KMS-11 (cell line): ENCODE measurements at regions not wholly inside any gene's neighbourhood (a gene's known extent, or its start where the extent isn't known, plus 50 kb on each side); places are given as distances from the start of the nearest gene placed in this dataset.
A peak's percentile ranks its signal among the peaks of the same experiment; 100 is the strongest.
"Not testable (repeated sequence)": the region's sequence is repeated elsewhere in the genome, so short reads cannot be mapped to it uniquely, and the experiment has no call there.

ENCODE experiments used
- H2AFZ ChIP-seq: fragments of 200-600 bp; sonication (generic); 2 replicates; pipeline ENCODE4 v1.6.1; 2016; ENCODE audit warnings: antibody characterized with exemption, mixed run types, low read depth
- H3K27ac ChIP-seq: fragments of 200-600 bp; sonication (generic); 2 replicates; pipeline ENCODE4 v1.6.1; 2016; ENCODE audit warnings: mild to moderate bottlenecking, mixed run types
- H3K27me3 ChIP-seq: fragments of 200-600 bp; sonication (generic); 2 replicates; pipeline ENCODE4 v1.6.1; 2017; ENCODE audit warnings: mild to moderate bottlenecking, low read depth, mixed run types, moderate library complexity; ENCODE audit not compliant: insufficient read depth
- H3K36me3 ChIP-seq: fragments of 200-600 bp; sonication (generic); 2 replicates; pipeline ENCODE4 v1.6.1; 2017; ENCODE audit warnings: mild to moderate bottlenecking, mixed run types; ENCODE audit not compliant: insufficient read depth
- H3K4me1 ChIP-seq: fragments of 200-600 bp; sonication (generic); 2 replicates; pipeline ENCODE4 v1.6.1; 2016; ENCODE audit warnings: mild to moderate bottlenecking, low read depth, mixed run types; ENCODE audit not compliant: poor library complexity, severe bottlenecking
- H3K4me2 ChIP-seq: fragments of 200-600 bp; sonication (generic); 2 replicates; pipeline ENCODE4 v1.7.0; 2016; ENCODE audit warnings: mild to moderate bottlenecking, mixed run types
- H3K4me3 ChIP-seq: fragments of 200-600 bp; sonication (generic); IDR thresholded peaks from 2 replicates; pipeline ENCODE4 v1.6.1; 2017; ENCODE audit warnings: low read depth, low read length, mixed read lengths; ENCODE audit not compliant: insufficient read depth
- H3K79me2 ChIP-seq: fragments of 200-600 bp; sonication (generic); 2 replicates; pipeline ENCODE4 v1.6.1; 2016; ENCODE audit warnings: low read depth, mixed run types; ENCODE audit not compliant: insufficient read depth
- H3K9ac ChIP-seq: fragments of 200-600 bp; sonication (generic); 2 replicates; pipeline ENCODE4 v1.6.1; 2016; ENCODE audit warnings: mild to moderate bottlenecking, mixed run types
- H4K20me1 ChIP-seq: fragments of 200-600 bp; sonication (generic); 2 replicates; pipeline ENCODE4 v1.6.1; 2016; ENCODE audit warnings: mild to moderate bottlenecking, mixed run types; ENCODE audit not compliant: insufficient read depth
- TF ChIP-seq, protein P1 (sequence below): fragments of 200-600 bp; sonication (generic); conservative IDR thresholded peaks from 2 replicates; pipeline ENCODE4 v1.6.1; 2017; ENCODE audit warnings: low read depth, mild to moderate bottlenecking, antibody characterized with exemption, low read length, moderate library complexity, mixed read lengths

DNA sequence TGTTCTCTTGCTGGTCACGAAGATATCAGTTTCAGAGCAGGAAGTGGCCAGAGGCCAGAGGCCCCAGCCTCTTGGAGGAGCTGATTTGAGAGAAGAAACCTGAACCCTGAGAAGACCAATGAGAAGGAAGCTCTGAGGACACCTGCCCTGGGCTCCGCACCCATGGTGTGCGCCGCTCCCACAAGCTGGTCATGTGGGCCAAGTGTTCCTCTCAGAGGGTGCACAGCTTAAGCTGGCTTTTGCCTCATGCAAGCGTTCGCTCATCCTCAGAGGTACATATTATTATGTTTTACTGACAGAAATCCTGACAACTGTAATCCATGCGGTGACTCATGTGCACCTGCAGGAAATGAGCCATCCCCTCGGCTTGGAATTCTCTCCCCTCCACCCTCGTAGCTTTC lies 316.1 kb upstream of the MYT1L start:
- Histone ChIP-seq H3K27me3 (no peaks in the 10 kb centered on the region), H2AFZ (peak overlapping the region; percentile 66; the same call in 1 of the 2 replicates), H4K20me1 (no peaks in the 10 kb centered on the region)

DNA sequence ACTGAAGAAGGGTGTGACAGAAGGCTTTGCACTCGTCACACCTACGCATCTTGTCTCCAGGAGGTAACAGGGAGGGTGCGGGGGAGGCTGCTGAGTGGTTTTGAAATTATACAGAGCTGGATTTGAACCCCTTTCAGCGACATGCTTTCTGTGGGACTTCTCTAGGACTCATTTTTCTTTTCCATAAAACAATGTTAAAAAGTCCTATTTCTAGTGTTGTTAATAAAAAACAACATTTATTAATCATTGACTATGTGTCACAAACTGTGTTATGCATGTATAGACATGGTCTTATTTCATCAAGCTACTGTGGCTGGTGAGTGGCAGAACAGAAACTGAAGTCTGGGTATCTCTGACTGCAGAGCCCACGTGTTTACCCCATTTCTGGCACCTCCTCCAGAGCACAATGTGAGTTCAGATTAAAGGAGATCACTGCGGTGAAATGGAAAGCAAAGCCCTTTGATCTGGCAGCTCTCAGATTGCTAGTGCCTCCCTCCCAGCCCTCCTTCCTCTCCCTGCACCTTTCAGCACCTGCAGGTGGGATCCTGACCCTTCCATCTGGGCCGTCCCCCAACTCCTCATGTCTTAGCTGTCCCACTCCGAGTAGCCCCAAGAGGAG lies 315.5 kb upstream of the MYT1L start:
- Histone ChIP-seq H3K4me2 (no peak overlapping the region; the same call in 1 of the 2 replicates), H3K27ac (peak overlapping the region; percentile 58), H3K27me3 (no peaks in the 10 kb centered on the region), H2AFZ (peak overlapping the region; percentile 66), H3K9ac (no peak overlapping the region), H3K4me1 (peaks cover 12% of the 10 kb centered on the region), H4K20me1 (no peaks in the 10 kb centered on the region), H3K79me2 (no peaks in the 10 kb centered on the region), H3K4me3 (no peak overlapping the region), H3K36me3 (no peaks in the 10 kb centered on the region)
- TF ChIP-seq, protein P1, sequence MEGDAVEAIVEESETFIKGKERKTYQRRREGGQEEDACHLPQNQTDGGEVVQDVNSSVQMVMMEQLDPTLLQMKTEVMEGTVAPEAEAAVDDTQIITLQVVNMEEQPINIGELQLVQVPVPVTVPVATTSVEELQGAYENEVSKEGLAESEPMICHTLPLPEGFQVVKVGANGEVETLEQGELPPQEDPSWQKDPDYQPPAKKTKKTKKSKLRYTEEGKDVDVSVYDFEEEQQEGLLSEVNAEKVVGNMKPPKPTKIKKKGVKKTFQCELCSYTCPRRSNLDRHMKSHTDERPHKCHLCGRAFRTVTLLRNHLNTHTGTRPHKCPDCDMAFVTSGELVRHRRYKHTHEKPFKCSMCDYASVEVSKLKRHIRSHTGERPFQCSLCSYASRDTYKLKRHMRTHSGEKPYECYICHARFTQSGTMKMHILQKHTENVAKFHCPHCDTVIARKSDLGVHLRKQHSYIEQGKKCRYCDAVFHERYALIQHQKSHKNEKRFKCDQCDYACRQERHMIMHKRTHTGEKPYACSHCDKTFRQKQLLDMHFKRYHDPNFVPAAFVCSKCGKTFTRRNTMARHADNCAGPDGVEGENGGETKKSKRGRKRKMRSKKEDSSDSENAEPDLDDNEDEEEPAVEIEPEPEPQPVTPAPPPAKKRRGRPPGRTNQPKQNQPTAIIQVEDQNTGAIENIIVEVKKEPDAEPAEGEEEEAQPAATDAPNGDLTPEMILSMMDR: no peak

More for the DNA sequence above, 316.1 kb upstream of the MYT1L start:
- H3K36me3 ChIP-seq: no peaks in the 10 kb centered on the region
- H3K27ac ChIP-seq: peak overlapping the region; percentile 58
- no peak overlapping the region; the same call in 1 of the 2 replicates for H3K4me2 ChIP-seq
- H3K79me2 ChIP-seq: no peaks in the 10 kb centered on the region
- TF ChIP-seq, protein P1: no peak
- H3K4me3 ChIP-seq: no peak overlapping the region
- peaks cover 12% of the 10 kb centered on the region for H3K4me1 ChIP-seq
- no peak overlapping the region for H3K9ac ChIP-seq

DNA sequence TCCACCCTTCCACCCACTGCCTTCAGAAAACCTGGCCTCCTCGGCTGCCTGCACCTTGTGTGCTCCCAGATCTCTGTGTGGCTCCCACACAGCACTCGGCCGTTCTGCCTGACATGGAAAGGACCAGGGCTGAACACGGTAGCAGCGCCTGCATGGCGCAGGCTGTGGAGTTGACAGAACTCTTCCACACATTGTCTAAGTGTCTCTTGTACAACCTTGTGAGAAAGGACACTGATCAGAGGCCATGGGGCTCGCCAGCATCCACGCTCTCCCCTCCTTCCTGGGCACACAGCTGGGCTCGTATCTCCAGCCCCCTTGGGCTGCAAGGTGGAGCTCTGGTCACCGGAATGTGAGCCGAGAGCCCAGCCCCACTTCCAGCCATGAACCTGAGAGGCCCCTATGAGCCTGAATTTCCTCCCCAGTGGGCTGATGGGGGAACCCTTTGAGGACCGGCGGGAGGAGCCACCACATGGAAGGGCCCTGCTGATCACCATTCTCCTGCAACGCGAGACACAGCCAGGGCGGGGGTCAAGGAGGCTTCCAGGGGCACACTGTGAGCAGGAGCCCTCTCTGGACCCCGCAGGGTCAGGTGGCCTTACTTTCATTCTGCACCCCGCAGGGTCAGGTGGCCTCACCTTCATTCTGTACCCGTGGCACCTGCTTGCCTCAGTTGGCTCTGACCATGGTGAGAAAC lies 314.2 kb upstream of the MYT1L start:
- TF ChIP-seq, protein P1: no peak
- Histone ChIP-seq H3K9ac (no peak overlapping the region), H3K79me2 (no peaks in the 10 kb centered on the region), H4K20me1 (no peaks in the 10 kb centered on the region), H3K27ac (no peak overlapping the region), H3K4me2 (no peak overlapping the region), H3K4me3 (no peak overlapping the region), H3K4me1 (peaks cover 12% of the 10 kb centered on the region), H3K27me3 (no peaks in the 10 kb centered on the region), H3K36me3 (no peaks in the 10 kb centered on the region), H2AFZ (no peak overlapping the region)

DNA sequence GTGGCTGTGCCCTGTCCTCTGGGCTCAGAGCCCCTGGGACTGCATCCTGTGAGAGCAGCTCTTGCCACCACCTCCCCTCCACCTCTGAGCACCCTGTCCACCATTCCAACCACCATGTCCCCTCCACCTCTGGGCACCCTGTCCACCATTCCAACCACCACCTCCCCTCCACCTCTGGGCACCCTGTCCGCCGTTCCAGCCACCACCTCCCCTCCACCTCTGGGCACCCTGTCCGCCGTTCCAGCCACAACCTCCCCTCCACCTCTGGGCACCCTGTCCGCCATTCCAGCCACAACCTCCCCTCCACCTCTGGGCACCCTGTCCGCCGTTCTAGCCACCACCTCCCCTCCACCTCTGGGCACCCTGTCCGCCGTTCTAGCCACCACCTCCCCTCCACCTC lies 313.7 kb upstream of the MYT1L start:
- H3K4me1 ChIP-seq: peaks cover 12% of the 10 kb centered on the region

DNA sequence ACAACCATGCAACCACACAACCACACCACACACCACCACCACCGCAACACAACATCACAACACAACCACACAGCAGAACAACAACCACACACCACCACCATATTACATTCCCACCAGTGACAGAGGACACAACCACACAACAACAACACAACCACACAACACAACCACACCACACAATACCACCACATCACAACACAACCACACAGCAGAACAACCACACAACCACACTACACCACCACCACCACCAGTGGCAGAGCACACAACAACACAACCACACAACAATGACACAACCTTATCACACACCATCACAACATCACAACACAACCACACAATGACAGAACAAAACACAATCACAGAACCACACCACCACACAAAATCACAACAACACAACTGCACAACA lies 313.0 kb upstream of the MYT1L start:
- H2AFZ ChIP-seq: no peak overlapping the region
- no peak overlapping the region for H3K4me3 ChIP-seq
- H3K9ac ChIP-seq: no peak overlapping the region
- no peak overlapping the region for H3K4me2 ChIP-seq
- TF ChIP-seq, protein P1: no peak
- no peak overlapping the region for H3K27ac ChIP-seq
- H3K36me3 ChIP-seq: no peaks in the 10 kb centered on the region
- no peaks in the 10 kb centered on the region for H3K27me3 ChIP-seq
- no peaks in the 10 kb centered on the region for H3K79me2 ChIP-seq
- no peaks in the 10 kb centered on the region for H4K20me1 ChIP-seq
- H3K4me1 ChIP-seq: peaks cover 12% of the 10 kb centered on the region

More for the DNA sequence above, 313.7 kb upstream of the MYT1L start:
- not testable (repeated sequence) for H3K4me2 ChIP-seq, H3K79me2 ChIP-seq, H4K20me1 ChIP-seq, H3K27ac ChIP-seq, H2AFZ ChIP-seq, H3K9ac ChIP-seq, H3K4me3 ChIP-seq, H3K27me3 ChIP-seq, H3K36me3 ChIP-seq
